ENCODE measurements at regions not wholly inside any gene's neighbourhood (a gene's known extent, or its start where the extent isn't known, plus 50 kb on each side); places are given as distances from the start of the nearest gene placed in this dataset.

GRCh38 chr17:12548558-12548957 lies 117.1 kb upstream of the MYOCD start:
- dilution Hi-C loops (cut with MboI; ENCODE audit: extremely low pct_ligation_motif_present, low sequenced_read_pairs): no loop called here
- Histone ChIP-seq H3K27ac (ENCODE audit: control insufficient read depth, insufficient read depth, low read length) (no peak overlapping the region), H3K4me1 (ENCODE audit: control insufficient read depth, extremely low read depth, insufficient read depth, low read length) (no peaks in the 10 kb centered on the region), H3K36me3 (ENCODE audit: control insufficient read depth in 2 of 2, extremely low read depth in 1 of 2, insufficient read depth in 2 of 2, low read length in 2 of 2) (no peaks in the 10 kb centered on the region), H3K9me1 (ENCODE audit: control insufficient read depth, extremely low read depth, insufficient read depth, low read length) (no peaks in the 10 kb centered on the region), H3K4me3 (ENCODE audit: control insufficient read depth in 2 of 3, extremely low read depth in 1 of 3, insufficient read depth in 2 of 3, low read depth in 1 of 3, low read length in 3 of 3) (no peak overlapping the region), H3K9me3 (ENCODE audit: control insufficient read depth, low read depth, low read length) (no peaks in the 10 kb centered on the region), H3K4me2 (ENCODE audit: control insufficient read depth, extremely low read depth, insufficient read depth, low read depth, low read length) (no peak overlapping the region), H3K27me3 (ENCODE audit: control insufficient read depth, extremely low read depth, insufficient read depth, low read length) (no peaks in the 10 kb centered on the region), H3K9ac (ENCODE audit: control insufficient read depth, extremely low read depth, insufficient read depth, low read length) (no peak overlapping the region), H2AFZ (ENCODE audit: control insufficient read depth, low read length) (no peak overlapping the region), H3K79me2 (ENCODE audit: control insufficient read depth, insufficient read depth, low read length) (no peaks in the 10 kb centered on the region), H4K20me1 (ENCODE audit: control insufficient read depth, extremely low read depth, insufficient read depth, low read length) (no peaks in the 10 kb centered on the region)
- FAIRE-seq (no peak), DNase-seq (ENCODE audit: low read depth, low spot score) (no peak)
- TF ChIP-seq CTCF (optimal IDR thresholded peaks at IDR 0.05 in 1 of 3, IDR thresholded peaks at IDR 0.05 in 1 of 3, conservative IDR thresholded peaks at IDR 0.05 in 1 of 3; ENCODE audit: extremely low read depth in 1 of 3, insufficient read depth in 2 of 3, low read length in 3 of 3): no peak
- no peak for TF ChIP-seq EZH2 (IDR thresholded peaks at IDR 0.05; ENCODE audit: low read length)

DNA sequence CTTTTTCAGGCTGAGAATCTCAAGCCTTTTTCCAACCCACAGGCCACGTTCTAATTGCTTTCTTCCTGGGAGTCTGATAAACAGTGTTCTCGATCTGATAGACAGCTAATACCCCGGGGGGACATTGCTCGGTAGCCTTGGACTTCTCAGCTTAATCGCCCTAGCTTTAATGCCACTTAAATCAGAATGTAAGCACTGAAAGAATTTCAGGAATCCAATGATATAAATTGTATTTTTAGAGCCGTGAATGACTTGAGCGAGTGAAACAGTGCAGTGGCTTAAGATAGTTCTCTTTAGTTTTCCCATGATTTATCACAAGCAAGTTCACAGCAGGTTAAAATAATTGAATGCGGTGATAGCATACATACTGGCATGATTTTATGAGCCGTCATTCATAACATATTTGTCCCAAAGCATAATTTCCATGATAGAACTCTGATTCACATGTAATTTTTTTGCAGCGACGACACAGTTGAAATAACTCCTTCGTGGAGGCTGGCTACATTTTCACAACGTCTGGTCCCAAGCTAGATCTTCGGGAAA lies 116.1 kb upstream of the MYOCD start:
- dilution Hi-C loops (cut with MboI; ENCODE audit: extremely low pct_ligation_motif_present, low sequenced_read_pairs): no loop called here
- Histone ChIP-seq H4K20me1 (ENCODE audit: control insufficient read depth, extremely low read depth, insufficient read depth, low read length) (no peaks in the 10 kb centered on the region), H3K4me2 (ENCODE audit: control insufficient read depth, extremely low read depth, insufficient read depth, low read depth, low read length) (no peak overlapping the region), H2AFZ (ENCODE audit: control insufficient read depth, low read length) (no peak overlapping the region), H3K4me3 (ENCODE audit: control insufficient read depth in 2 of 3, extremely low read depth in 1 of 3, insufficient read depth in 2 of 3, low read depth in 1 of 3, low read length in 3 of 3) (no peak overlapping the region), H3K79me2 (ENCODE audit: control insufficient read depth, insufficient read depth, low read length) (no peaks in the 10 kb centered on the region), H3K9ac (ENCODE audit: control insufficient read depth, extremely low read depth, insufficient read depth, low read length) (no peak overlapping the region), H3K27me3 (ENCODE audit: control insufficient read depth, extremely low read depth, insufficient read depth, low read length) (no peaks in the 10 kb centered on the region), H3K27ac (ENCODE audit: control insufficient read depth, insufficient read depth, low read length) (no peak overlapping the region), H3K4me1 (ENCODE audit: control insufficient read depth, extremely low read depth, insufficient read depth, low read length) (no peaks in the 10 kb centered on the region), H3K9me3 (ENCODE audit: control insufficient read depth, low read depth, low read length) (no peaks in the 10 kb centered on the region), H3K9me1 (ENCODE audit: control insufficient read depth, extremely low read depth, insufficient read depth, low read length) (no peaks in the 10 kb centered on the region), H3K36me3 (ENCODE audit: control insufficient read depth in 2 of 2, extremely low read depth in 1 of 2, insufficient read depth in 2 of 2, low read length in 2 of 2) (no peaks in the 10 kb centered on the region)
- no peak for DNase-seq (ENCODE audit: low read depth, low spot score)
- no peak for FAIRE-seq
- TF ChIP-seq EZH2 (IDR thresholded peaks at IDR 0.05; ENCODE audit: low read length) (no peak), CTCF (optimal IDR thresholded peaks at IDR 0.05 in 1 of 3, IDR thresholded peaks at IDR 0.05 in 1 of 3, conservative IDR thresholded peaks at IDR 0.05 in 1 of 3; ENCODE audit: extremely low read depth in 1 of 3, insufficient read depth in 2 of 3, low read length in 3 of 3) (no peak)
